PC-3 (cell line): ENCODE measurements at regions not wholly inside any gene's neighbourhood (a gene's known extent, or its start where the extent isn't known, plus 50 kb on each side); places are given as distances from the start of the nearest gene placed in this dataset.

Experiments used
- ATAC-seq: fragments of 200-7000 bp; cut with Tn5 transposase; 2 replicates; pipeline ENCODE4 v1.9.1; 2020; ENCODE audit warnings: mild to moderate bottlenecking, moderate library complexity
- BruUV-seq: library from RNA; stranded (reverse); fragments of 400-500 nt; replicated peaks from 2 replicates; lab custom pipeline; 2021; lab: Mats Ljungman, UMichigan
- CTCF ChIA-PET: fragments of 300-600 bp; sonication (Branson Sonifier 250); formaldehyde crosslinking; loops from one replicate; lab custom pipeline; 2022; ENCODE audit warnings: antibody characterized with exemption; lab: Charles Lee
- POLR2A ChIA-PET: fragments of 300-600 bp; sonication (Branson Sonifier 250); formaldehyde crosslinking; loops from one replicate; lab custom pipeline; 2022; ENCODE audit warnings: antibody characterized with exemption; ENCODE audit not compliant: unreplicated experiment; lab: Charles Lee
- DNase-seq: peaks from one replicate; pipeline ENCODE4 v3.0.0-alpha.2; 2015
- H2AFZ ChIP-seq: fragments of 300-600 bp; sonication (generic); 2 replicates; pipeline ENCODE4 v1.6.0; 2016; ENCODE audit warnings: antibody characterized with exemption, low read length
- H3F3A ChIP-seq: fragments of 300-600 bp; sonication (generic); one replicate; pipeline ENCODE4 v1.6.0; 2017; ENCODE audit warnings: antibody characterized with exemption, low read length, control low read depth, mild to moderate bottlenecking; ENCODE audit not compliant: unreplicated experiment
- H3K27ac ChIP-seq: fragments of 300-600 bp; sonication (generic); 2 replicates; pipeline ENCODE4 v1.5.1; 2016; ENCODE audit warnings: mild to moderate bottlenecking, low read length
- H3K27me3 ChIP-seq: fragments of 300-600 bp; sonication (generic); 2 replicates; pipeline ENCODE4 v1.6.1; 2016; ENCODE audit warnings: low read length, mixed read lengths
- H3K36me3 ChIP-seq: fragments of 300-600 bp; sonication (generic); 2 replicates; pipeline ENCODE4 v1.6.1; 2016; ENCODE audit warnings: low read depth, mixed run types, low read length, mixed read lengths
- H3K4me1 ChIP-seq: fragments of 300-600 bp; sonication (generic); 2 replicates; pipeline ENCODE4 v1.5.1; 2016; ENCODE audit warnings: low read length; ENCODE audit not compliant: insufficient read depth
- H3K4me2 ChIP-seq: fragments of 300-600 bp; sonication (generic); 2 replicates; pipeline ENCODE4 v1.6.0; 2016; ENCODE audit warnings: low read length
- H3K4me3 ChIP-seq: fragments of 300-600 bp; sonication (generic); 2 replicates; pipeline ENCODE4 v1.5.1; 2016; ENCODE audit warnings: mild to moderate bottlenecking, low read length, mixed read lengths
- H3K79me2 ChIP-seq: fragments of 300-600 bp; sonication (generic); 2 replicates; pipeline ENCODE4 v1.6.1; 2017; ENCODE audit warnings: low read length, mixed read lengths
- H3K9ac ChIP-seq: fragments of 300-600 bp; sonication (generic); 2 replicates; pipeline ENCODE4 v1.6.0; 2016; ENCODE audit warnings: mild to moderate bottlenecking, low read length
- H3K9me2 ChIP-seq: fragments of 300-600 bp; sonication (generic); replicated peaks from 2 replicates; pipeline ENCODE4 v1.6.1; 2016; ENCODE audit warnings: mixed run types, low read length, mixed read lengths
- H3K9me3 ChIP-seq: fragments of 300-600 bp; sonication (generic); 2 replicates; pipeline ENCODE4 v1.6.1; 2016; ENCODE audit warnings: low read length, mixed read lengths
- H4K20me1 ChIP-seq: fragments of 300-600 bp; sonication (generic); 2 replicates; pipeline ENCODE4 v1.6.1; 2016; ENCODE audit warnings: low read length, mixed read lengths
- EZH2 ChIP-seq: fragments of 300-600 bp; sonication (generic); IDR thresholded peaks from one replicate; pipeline ENCODE4 v1.6.1; 2017; ENCODE audit warnings: antibody characterized with exemption, mild to moderate bottlenecking, low read length; ENCODE audit not compliant: unreplicated experiment
- EZH2phosphoT487 ChIP-seq: fragments of 300-600 bp; sonication (generic); IDR thresholded peaks from 2 replicates; pipeline ENCODE4 v1.6.1; 2018; ENCODE audit warnings: mild to moderate bottlenecking, antibody characterized with exemption, low read length, borderline replicate concordance
- intact Hi-C: fragments of 100-400 bp; cut with micrococcal nuclease; formaldehyde crosslinking; loops from 2 replicates; pipeline ENCODE4 v1.9.0; 2023
- TF ChIP-seq, protein P1 (sequence below): fragments of 300-600 bp; sonication (generic); conservative IDR thresholded peaks from 2 replicates; pipeline ENCODE4 v1.5.1; 2017; ENCODE audit warnings: antibody characterized with exemption, low read depth, mild to moderate bottlenecking, low read length

DNA sequence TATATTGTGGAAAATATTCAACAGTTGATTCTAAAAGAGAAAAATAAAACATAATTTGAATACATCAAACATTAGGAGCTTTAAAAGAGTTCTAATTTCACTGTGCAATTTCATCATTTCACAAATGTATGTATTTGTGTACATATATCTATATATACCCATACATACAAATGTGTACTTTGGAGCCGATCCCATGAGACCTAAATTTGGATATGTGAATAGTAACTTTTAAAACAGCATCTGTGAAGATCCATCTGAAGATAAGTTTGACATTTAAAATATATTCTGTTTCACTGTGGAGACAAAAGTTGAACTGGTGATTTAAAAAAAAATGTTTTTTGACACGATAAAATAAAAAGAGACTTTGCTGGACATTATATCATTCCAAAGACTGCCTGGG lies 374.0 kb downstream of the TMA16 start:
- no peak for ATAC-seq
- BruUV-seq: no TSS peak
- Histone ChIP-seq H3K9ac (no peak overlapping the region), H3K36me3 (no peaks in the 10 kb centered on the region), H3K4me2 (no peak overlapping the region), H3K4me3 (no peak overlapping the region), H3K27ac (no peak overlapping the region), H3K9me3 (no peaks in the 10 kb centered on the region), H3K79me2 (no peaks in the 10 kb centered on the region), H3K27me3 (no peaks in the 10 kb centered on the region), H3K9me2 (no peaks in the 10 kb centered on the region), H3F3A (no peaks in the 10 kb centered on the region), H4K20me1 (no peaks in the 10 kb centered on the region), H2AFZ (no peak overlapping the region), H3K4me1 (peaks cover 7% of the 10 kb centered on the region)
- TF ChIP-seq EZH2phosphoT487: no peak
- TF ChIP-seq, protein P1, sequence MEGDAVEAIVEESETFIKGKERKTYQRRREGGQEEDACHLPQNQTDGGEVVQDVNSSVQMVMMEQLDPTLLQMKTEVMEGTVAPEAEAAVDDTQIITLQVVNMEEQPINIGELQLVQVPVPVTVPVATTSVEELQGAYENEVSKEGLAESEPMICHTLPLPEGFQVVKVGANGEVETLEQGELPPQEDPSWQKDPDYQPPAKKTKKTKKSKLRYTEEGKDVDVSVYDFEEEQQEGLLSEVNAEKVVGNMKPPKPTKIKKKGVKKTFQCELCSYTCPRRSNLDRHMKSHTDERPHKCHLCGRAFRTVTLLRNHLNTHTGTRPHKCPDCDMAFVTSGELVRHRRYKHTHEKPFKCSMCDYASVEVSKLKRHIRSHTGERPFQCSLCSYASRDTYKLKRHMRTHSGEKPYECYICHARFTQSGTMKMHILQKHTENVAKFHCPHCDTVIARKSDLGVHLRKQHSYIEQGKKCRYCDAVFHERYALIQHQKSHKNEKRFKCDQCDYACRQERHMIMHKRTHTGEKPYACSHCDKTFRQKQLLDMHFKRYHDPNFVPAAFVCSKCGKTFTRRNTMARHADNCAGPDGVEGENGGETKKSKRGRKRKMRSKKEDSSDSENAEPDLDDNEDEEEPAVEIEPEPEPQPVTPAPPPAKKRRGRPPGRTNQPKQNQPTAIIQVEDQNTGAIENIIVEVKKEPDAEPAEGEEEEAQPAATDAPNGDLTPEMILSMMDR: no peak
- no peak for TF ChIP-seq EZH2
- ChIA-PET POLR2A (no interaction called here), CTCF (no interaction called here)
- no peak for DNase-seq
- intact Hi-C loops: no loop called here

DNA sequence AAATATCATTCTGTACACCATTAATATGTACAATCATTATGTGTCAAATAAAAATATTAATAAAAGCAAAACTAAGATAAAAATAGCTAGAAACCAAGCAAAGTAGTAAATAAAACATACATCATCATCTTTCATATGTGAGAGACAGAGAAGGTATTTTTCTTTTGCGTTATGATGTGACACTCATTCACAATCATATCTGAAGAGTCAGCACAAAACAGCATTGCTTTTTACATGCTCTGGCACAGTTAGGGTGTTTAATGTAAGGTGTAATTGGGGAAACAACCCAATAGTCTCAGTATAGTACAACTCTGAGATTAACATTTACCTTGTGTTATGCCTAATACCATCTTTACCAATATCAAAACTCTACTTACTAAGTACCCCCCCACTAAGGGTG lies 376.6 kb downstream of the TMA16 start:
- POLR2A ChIA-PET: no interaction called here
- Histone ChIP-seq H3K9me2 (no peaks in the 10 kb centered on the region), H3K9me3 (no peaks in the 10 kb centered on the region), H3K4me3 (no peak overlapping the region), H4K20me1 (no peaks in the 10 kb centered on the region), H3K27me3 (no peaks in the 10 kb centered on the region), H3F3A (no peaks in the 10 kb centered on the region), H3K9ac (no peak overlapping the region), H3K4me1 (peaks cover 7% of the 10 kb centered on the region), H3K27ac (no peak overlapping the region), H3K79me2 (no peaks in the 10 kb centered on the region), H2AFZ (no peak overlapping the region), H3K4me2 (no peak overlapping the region), H3K36me3 (no peaks in the 10 kb centered on the region)
- TF ChIP-seq EZH2phosphoT487: no peak
- TF ChIP-seq EZH2: no peak
- TF ChIP-seq, protein P1: no peak
- BruUV-seq: no TSS peak
- intact Hi-C loops: no loop called here
- CTCF ChIA-PET: no interaction called here
- DNase-seq (no peak), ATAC-seq (no peak)

DNA sequence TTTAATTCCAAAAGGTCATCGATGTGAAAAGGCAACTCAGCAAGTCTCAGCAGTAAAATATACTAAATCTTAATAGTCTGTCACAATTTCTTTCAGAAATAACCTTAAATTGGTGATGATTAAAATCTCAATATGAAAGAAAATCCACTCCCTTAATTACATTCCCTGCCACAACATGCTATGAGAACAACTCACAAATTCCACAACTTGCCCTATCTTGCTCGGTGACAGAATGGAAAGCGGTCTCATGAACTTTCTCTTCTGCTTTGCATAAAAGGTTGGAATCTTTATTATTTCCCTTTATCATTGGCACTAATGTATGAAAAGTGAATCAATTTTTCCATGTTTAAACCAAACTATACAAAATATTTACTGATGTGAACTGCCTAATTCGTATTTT lies 380.8 kb downstream of the TMA16 start:
- no peak overlapping the region for H2AFZ ChIP-seq
- ATAC-seq: no peak
- no peaks in the 10 kb centered on the region for H4K20me1 ChIP-seq
- no peaks in the 10 kb centered on the region for H3K79me2 ChIP-seq
- BruUV-seq: no TSS peak
- H3K9me3 ChIP-seq: no peaks in the 10 kb centered on the region
- ChIA-PET CTCF (no interaction called here), POLR2A (no interaction called here)
- H3K9ac ChIP-seq: no peak overlapping the region
- no peaks in the 10 kb centered on the region for H3K4me1 ChIP-seq
- H3K27ac ChIP-seq: no peak overlapping the region
- H3K9me2 ChIP-seq: no peaks in the 10 kb centered on the region
- H3K36me3 ChIP-seq: no peaks in the 10 kb centered on the region
- H3K27me3 ChIP-seq: no peaks in the 10 kb centered on the region
- no peak overlapping the region for H3K4me2 ChIP-seq
- TF ChIP-seq, protein P1: no peak
- TF ChIP-seq EZH2 (no peak), EZH2phosphoT487 (no peak)
- H3F3A ChIP-seq: no peaks in the 10 kb centered on the region
- intact Hi-C loops: no loop called here
- DNase-seq: no peak
- H3K4me3 ChIP-seq: no peak overlapping the region
